Smooth muscle cell (in vitro differentiated cells): ENCODE measurements at regions not wholly inside any gene's neighbourhood (a gene's known extent, or its start where the extent isn't known, plus 50 kb on each side); places are given as distances from the start of the nearest gene placed in this dataset.
A peak's percentile ranks its signal among the peaks of the same experiment; 100 is the strongest.
"Not testable (repeated sequence)": the region's sequence is repeated elsewhere in the genome, so short reads cannot be mapped to it uniquely, and the experiment has no call there.

Experiments
- DNase-seq: peaks from one replicate; lab custom pipeline; 2025; ENCODE audit not compliant: unreplicated experiment; lab: John Stamatoyannopoulos, UW
- H2AFZ ChIP-seq: fragments of 200-600 bp; sonication (generic); 2 replicates; pipeline ENCODE4 v1.6.0; 2016; ENCODE audit warnings: antibody characterized with exemption, low read depth, mild to moderate bottlenecking
- H3F3A ChIP-seq: fragments of 200-600 bp; sonication (generic); 2 replicates; pipeline ENCODE4 v1.6.0; 2017; ENCODE audit warnings: antibody characterized with exemption, low read depth
- H3K27ac ChIP-seq: fragments of 200-600 bp; sonication (generic); 2 replicates; pipeline ENCODE4 v1.5.1; 2016; ENCODE audit warnings: low read depth, mild to moderate bottlenecking
- H3K27me3 ChIP-seq: fragments of 200-600 bp; sonication (generic); 2 replicates; pipeline ENCODE4 v1.6.1; 2016; ENCODE audit warnings: low read depth, mild to moderate bottlenecking
- H3K36me3 ChIP-seq: fragments of 200-600 bp; sonication (generic); 2 replicates; pipeline ENCODE4 v1.5.1; 2016; ENCODE audit warnings: low read depth
- H3K4me1 ChIP-seq: fragments of 200-600 bp; sonication (generic); 2 replicates; pipeline ENCODE4 v1.5.1; 2016; ENCODE audit warnings: low read depth
- H3K4me2 ChIP-seq: fragments of 200-600 bp; sonication (generic); 2 replicates; pipeline ENCODE4 v1.6.0; 2016; ENCODE audit warnings: mild to moderate bottlenecking
- H3K4me3 ChIP-seq: fragments of 200-600 bp; sonication (generic); 2 replicates; pipeline ENCODE4 v1.5.1; 2016; ENCODE audit warnings: mild to moderate bottlenecking
- H3K79me2 ChIP-seq: fragments of 200-600 bp; sonication (generic); 2 replicates; pipeline ENCODE4 v1.6.0; 2016; ENCODE audit warnings: low read depth, mild to moderate bottlenecking
- H3K9ac ChIP-seq: fragments of 200-600 bp; sonication (generic); 2 replicates; pipeline ENCODE4 v1.6.0; 2016; ENCODE audit warnings: low read depth
- H3K9me3 ChIP-seq: fragments of 200-600 bp; sonication (generic); replicated peaks from 2 replicates; pipeline ENCODE4 v1.5.1; 2016; ENCODE audit warnings: low read depth
- H4K20me1 ChIP-seq: fragments of 200-600 bp; sonication (generic); 2 replicates; pipeline ENCODE4 v1.6.0; 2016; ENCODE audit warnings: low read depth
- WGBS: methylation state at CpG from one replicate; pipeline ENCODE4 v1.1.7; 2016; ENCODE audit warnings: low lambda C conversion rate; 5-methylcytosine and 5-hydroxymethylcytosine counted together
- TF ChIP-seq, protein P1 (sequence below): fragments of 200-600 bp; sonication (generic); IDR thresholded peaks from 2 replicates; pipeline ENCODE4 v1.5.1; 2017; ENCODE audit warnings: borderline replicate concordance, mild to moderate bottlenecking, antibody characterized with exemption; ENCODE audit not compliant: insufficient read depth, poor library complexity, severe bottlenecking

DNA sequence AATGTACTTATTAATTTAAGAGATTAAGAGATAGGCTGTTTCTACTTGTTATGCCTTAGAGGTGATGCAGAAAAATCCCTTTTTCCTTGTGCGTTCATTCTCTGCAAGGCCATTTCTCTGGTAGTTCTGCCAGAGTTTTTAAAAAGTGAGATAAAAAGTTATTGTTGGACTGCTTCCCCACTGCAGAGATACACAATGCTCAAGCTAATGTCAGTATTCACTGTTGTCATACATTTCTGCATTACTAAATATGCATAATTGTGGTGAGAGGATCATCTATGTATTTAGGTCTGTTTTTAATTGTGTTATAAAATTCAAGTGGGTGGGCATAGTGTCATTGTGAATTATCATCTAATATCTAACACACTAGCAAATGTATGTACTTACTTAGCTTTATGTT is 600.4 kb downstream of the HTR1B start:
- H3K79me2 ChIP-seq = no peaks in the 10 kb centered on the region
- H2AFZ ChIP-seq = no peak overlapping the region
- H3K27me3 ChIP-seq = no peaks in the 10 kb centered on the region
- H3K36me3 ChIP-seq = no peaks in the 10 kb centered on the region
- no peak overlapping the region for H3K4me3 ChIP-seq
- WGBS = 0% methylated on average over 1 of the region's 1 CpG
- H3K9me3 ChIP-seq = no peaks in the 10 kb centered on the region
- peak overlapping the region; percentile 5 for H3K4me2 ChIP-seq
- H4K20me1 ChIP-seq = no peaks in the 10 kb centered on the region
- H3K27ac ChIP-seq = no peak overlapping the region
- TF ChIP-seq, protein P1, sequence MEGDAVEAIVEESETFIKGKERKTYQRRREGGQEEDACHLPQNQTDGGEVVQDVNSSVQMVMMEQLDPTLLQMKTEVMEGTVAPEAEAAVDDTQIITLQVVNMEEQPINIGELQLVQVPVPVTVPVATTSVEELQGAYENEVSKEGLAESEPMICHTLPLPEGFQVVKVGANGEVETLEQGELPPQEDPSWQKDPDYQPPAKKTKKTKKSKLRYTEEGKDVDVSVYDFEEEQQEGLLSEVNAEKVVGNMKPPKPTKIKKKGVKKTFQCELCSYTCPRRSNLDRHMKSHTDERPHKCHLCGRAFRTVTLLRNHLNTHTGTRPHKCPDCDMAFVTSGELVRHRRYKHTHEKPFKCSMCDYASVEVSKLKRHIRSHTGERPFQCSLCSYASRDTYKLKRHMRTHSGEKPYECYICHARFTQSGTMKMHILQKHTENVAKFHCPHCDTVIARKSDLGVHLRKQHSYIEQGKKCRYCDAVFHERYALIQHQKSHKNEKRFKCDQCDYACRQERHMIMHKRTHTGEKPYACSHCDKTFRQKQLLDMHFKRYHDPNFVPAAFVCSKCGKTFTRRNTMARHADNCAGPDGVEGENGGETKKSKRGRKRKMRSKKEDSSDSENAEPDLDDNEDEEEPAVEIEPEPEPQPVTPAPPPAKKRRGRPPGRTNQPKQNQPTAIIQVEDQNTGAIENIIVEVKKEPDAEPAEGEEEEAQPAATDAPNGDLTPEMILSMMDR = no peak
- DNase-seq = no peak
- H3F3A ChIP-seq = no peaks in the 10 kb centered on the region
- H3K9ac ChIP-seq = no peak overlapping the region
- no peaks in the 10 kb centered on the region for H3K4me1 ChIP-seq

DNA sequence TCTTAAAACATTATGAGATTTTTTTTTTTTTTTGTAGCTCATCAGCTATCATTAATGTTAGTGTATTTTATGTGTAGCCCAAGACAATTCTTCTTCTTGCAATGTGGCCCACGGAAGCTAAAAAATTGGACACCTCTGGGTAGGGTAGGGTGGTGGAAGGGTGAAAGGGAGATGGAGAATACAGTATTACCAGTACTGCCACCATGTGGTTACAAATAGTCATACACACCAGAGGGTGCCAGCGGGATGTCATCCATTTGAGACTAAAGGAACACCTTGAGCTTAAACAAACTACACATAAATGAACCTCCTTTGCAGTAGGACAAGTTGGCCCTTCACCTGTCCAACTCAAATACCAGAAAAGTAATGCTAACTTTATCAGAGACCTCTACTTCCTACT is 601.9 kb downstream of the HTR1B start:
- H3K9ac ChIP-seq = no peak overlapping the region
- no peaks in the 10 kb centered on the region for H3K36me3 ChIP-seq
- no peak overlapping the region for H3K27ac ChIP-seq
- no peaks in the 10 kb centered on the region for H4K20me1 ChIP-seq
- WGBS = 34% methylated on average over 2 of the region's 2 CpGs
- no peaks in the 10 kb centered on the region for H3K79me2 ChIP-seq
- TF ChIP-seq, protein P1 = peak; percentile 40
- H3K9me3 ChIP-seq = no peaks in the 10 kb centered on the region
- no peak for DNase-seq
- no peak overlapping the region for H3K4me2 ChIP-seq
- no peaks in the 10 kb centered on the region for H3F3A ChIP-seq
- H2AFZ ChIP-seq = no peak overlapping the region
- no peaks in the 10 kb centered on the region for H3K4me1 ChIP-seq
- H3K4me3 ChIP-seq = no peak overlapping the region
- H3K27me3 ChIP-seq = no peaks in the 10 kb centered on the region

DNA sequence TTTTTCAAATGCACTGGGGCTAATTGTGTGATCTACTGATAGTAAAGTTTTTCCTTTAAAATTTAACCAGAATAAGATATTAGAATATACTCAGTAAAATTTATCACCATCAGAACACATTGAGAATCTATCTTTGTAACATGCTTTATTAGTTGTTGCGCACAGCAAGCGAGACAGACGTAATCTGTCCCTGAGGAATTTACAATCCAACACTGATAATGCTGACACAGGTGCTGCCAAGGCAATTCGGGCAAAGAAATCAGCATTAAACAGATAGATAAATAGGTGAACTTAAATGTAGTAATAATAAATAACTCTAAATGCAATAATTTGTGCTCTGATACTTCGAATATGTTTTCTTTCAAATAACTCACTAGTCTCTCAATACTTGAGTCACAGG is 607.2 kb downstream of the HTR1B start:
- TF ChIP-seq, protein P1 = no peak
- H3K4me1 ChIP-seq = no peaks in the 10 kb centered on the region
- H4K20me1 ChIP-seq = no peaks in the 10 kb centered on the region
- H3K27me3 ChIP-seq = no peaks in the 10 kb centered on the region
- no peaks in the 10 kb centered on the region for H3F3A ChIP-seq
- H2AFZ ChIP-seq = no peak overlapping the region
- no peaks in the 10 kb centered on the region for H3K9me3 ChIP-seq
- H3K79me2 ChIP-seq = no peaks in the 10 kb centered on the region
- H3K9ac ChIP-seq = no peak overlapping the region
- 94% methylated on average over 5 of the region's 5 CpGs for WGBS
- H3K4me3 ChIP-seq = no peak overlapping the region
- DNase-seq = no peak
- no peak overlapping the region for H3K27ac ChIP-seq
- H3K36me3 ChIP-seq = no peaks in the 10 kb centered on the region
- no peak overlapping the region for H3K4me2 ChIP-seq

DNA sequence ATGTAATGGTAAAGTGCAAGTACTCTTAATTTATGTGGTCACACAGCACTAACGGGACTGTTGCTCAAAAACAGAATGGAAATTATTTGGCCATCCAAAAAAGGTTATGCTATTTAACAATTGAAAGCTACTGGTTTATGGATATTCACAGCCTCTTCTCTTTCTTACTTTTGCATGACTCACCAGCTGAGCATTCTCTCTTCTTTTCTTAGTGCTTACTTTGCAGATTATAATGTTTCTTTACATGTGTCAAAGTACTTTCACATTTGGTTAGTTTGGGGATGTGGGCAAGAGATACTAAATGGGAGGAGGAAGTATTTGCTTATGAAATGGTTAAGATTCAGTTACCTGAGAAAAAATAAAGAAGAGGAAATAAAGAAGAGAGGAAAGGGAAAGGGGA is 610.5 kb downstream of the HTR1B start:
- H3K27ac ChIP-seq = peak overlapping the region; percentile 8
- H3K27me3 ChIP-seq = no peaks in the 10 kb centered on the region
- no peak for DNase-seq
- H3K9ac ChIP-seq = no peak overlapping the region
- no peaks in the 10 kb centered on the region for H3K9me3 ChIP-seq
- no peaks in the 10 kb centered on the region for H3K79me2 ChIP-seq
- no peaks in the 10 kb centered on the region for H3K4me1 ChIP-seq
- H2AFZ ChIP-seq = peak overlapping the region; percentile 46
- no peaks in the 10 kb centered on the region for H3F3A ChIP-seq
- H3K4me3 ChIP-seq = peak overlapping the region; percentile 22
- peak overlapping the region; percentile 79 for H3K4me2 ChIP-seq
- TF ChIP-seq, protein P1 = no peak
- no peaks in the 10 kb centered on the region for H4K20me1 ChIP-seq
- H3K36me3 ChIP-seq = no peaks in the 10 kb centered on the region
- WGBS = 21% methylated on average over 1 of the region's 1 CpG

DNA sequence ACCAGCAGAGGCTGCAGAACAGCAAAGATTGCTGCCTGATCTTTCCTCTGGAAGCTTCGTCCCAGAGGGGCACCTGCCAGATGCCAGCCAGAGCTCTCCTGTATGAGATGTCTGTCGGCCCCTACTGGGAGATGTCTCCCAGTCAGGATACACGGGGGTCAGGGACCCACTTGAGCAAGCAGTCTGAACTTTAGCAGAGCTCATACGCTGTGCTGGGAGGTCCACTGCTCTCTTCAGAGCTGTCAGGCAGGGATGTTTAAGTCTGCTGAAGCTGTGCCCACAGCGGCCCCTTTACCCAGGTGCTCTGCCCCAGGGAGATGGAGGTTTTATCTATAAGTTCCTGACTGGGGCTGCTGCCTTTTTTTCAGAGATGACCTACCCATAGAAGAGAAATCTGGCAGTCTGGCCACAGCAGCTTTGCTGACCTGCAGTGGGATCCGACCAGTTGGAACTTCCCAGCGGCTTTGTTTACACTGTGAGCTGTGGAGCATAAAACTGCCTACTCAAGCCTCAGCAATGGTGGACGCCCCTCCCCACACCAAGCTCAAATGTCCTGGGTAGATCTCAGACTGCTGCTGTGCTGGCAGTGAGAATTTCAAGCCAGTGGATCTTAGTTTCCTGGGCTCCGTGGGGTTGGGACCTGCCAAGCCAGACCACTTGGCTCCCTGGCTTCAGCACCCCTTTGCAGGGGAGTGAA is 613.9 kb downstream of the HTR1B start:
- H3K4me3 ChIP-seq, H3F3A ChIP-seq, H4K20me1 ChIP-seq, H3K27me3 ChIP-seq, H3K4me2 ChIP-seq, H3K79me2 ChIP-seq, H3K9me3 ChIP-seq, H3K27ac ChIP-seq, H2AFZ ChIP-seq, DNase-seq, H3K4me1 ChIP-seq, H3K9ac ChIP-seq, H3K36me3 ChIP-seq: not testable (repeated sequence)
- 89% methylated on average over 9 of the region's 9 CpGs for WGBS
